ENCODE measurements at regions not wholly inside any gene's neighbourhood (a gene's known extent, or its start where the extent isn't known, plus 50 kb on each side); places are given as distances from the start of the nearest gene placed in this dataset.

DNA sequence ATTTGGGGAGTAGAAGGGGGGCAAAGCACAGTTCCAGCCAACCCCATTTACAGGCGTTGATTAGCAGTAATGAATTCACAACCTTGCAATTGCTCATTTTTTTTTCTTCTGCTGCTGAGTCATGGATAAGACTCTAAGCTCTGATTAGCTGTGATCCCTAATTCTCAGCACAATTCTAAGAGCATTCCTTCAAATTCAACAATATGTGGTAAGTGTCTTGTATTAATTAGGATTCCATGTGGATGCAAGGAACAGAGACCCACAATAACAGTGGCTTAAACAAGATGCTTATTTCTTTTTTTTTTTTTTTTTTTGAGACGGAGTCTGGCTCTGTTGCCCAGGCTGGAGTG lies 133.4 kb downstream of the PALM2AKAP2 start:
- no peak for DNase-seq (ENCODE audit: low read depth)

- DNase-seq (ENCODE audit: low read depth), result no peak
These were observed 134.5 kb downstream of the PALM2AKAP2 start for GRCh38 chr9:109914280-109915027.

DNA sequence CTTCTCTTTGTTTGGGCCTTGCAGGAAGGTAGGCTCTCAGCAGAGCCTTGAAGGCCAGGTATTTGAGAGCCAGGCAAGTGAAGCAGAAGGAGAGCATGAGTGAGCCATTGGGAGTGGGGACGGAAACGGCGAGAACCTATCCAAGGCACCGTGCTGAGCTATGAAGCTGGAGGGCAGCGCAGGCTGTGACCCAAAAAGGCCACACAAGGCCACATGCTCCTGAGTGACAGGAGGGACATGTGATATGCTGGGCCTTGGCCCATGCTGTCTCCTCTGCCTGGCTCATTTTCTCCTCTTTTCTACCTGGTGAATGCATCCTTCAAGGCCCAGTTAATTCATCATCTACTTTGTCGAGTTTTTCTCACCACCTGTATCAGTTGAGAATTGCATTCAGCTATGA lies 136.3 kb downstream of the PALM2AKAP2 start:
- no peak for DNase-seq (ENCODE audit: low read depth)

DNA sequence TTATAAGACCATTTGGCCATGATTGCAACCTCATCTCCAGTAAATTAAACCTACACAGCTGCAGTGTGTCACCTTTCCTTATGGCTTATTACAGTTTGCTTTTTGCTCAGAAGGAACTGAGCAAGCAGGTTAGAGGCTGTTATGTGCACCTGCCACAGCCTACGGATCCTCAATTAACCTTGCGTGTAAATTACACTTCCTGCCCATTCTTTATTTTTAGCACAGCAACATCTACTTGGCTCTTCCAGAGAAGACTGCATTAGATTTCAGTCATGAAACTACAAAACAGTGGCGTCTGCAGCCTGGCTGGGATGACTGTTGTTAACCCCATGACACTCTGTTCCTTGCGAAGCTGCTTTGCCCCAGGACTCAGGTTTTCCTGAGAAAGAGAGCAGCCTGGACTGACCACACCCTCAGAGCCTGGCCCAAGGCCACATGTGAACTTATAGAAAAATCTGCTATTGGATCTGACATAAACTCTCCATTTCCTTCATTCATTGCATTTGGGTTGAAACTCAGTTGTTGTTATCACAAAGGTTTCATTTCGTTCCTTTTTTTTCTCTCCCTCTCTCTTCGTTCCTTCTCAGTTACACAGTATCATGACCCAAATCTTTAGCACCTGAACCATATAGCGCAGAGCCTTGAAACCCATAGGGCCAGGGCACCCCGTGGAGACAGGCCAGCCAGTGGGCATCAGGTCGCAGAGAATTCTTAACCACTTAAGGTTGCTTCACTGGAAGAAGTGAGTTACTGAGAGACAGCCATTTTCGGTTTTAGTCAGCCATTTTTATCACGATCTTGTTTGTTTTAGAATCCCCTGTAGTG lies 138.6 kb downstream of the PALM2AKAP2 start:
- DNase-seq (ENCODE audit: low read depth), result no peak

- DNase-seq (ENCODE audit: low read depth), result no peak
These were observed 139.9 kb downstream of the PALM2AKAP2 start for GRCh38 chr9:109919736-109920408.

DNA sequence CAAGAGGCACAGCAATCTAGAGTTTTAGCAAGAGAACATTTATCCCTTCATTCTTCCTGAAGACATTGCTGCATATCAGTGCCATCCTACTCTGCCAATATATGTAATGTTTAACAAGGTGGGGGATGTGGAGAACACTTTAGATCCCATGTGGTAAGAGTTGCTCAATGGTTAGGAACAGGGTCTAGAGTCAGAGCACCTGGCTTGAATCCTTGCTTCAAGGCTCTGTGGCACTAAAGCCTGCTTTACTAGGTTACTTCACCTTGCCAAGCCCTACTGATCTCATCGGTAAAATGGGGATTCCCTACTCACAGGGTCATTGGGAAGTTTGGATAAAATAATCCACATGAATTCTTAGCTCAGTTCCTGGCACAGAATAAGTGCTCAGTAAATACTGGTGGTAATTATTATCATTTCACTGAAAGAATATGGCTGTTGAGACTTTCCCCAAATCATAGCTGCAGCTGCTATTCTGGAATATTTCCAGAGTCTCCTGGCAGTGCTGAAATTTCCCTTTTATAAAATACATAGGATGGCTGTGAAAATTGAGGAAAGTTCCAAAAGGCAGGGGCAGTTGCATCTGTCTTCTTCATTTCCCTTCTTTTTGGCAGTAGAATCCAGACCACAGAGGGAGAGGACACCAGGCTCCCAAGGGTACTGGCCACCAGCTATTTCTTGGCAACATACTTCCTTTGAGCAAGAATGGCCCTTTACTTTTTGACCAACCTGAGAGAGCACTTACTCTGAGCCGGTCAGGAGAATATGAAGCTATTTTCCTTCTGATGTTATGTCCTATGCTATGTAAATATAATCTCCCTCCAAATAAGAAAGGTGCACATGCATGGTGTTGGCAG lies 142.8 kb downstream of the PALM2AKAP2 start:
- DNase-seq (ENCODE audit: low read depth), result no peak

DNA sequence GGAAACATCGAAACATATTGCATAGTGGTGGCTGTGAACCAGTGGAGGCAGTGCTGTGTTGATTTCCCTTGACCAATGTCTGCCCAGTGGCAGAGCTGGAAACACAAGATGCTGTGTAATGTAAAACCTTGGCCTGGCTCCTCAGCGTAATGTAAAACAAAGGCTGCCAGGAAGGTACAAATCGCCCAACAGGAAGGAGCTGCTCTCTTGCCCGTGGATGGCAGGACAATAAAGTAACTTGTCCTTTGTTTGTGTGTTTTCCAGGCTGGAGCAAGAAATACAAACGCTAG lies 143.4 kb downstream of the PALM2AKAP2 start:
- no peak for DNase-seq (ENCODE audit: low read depth)

- no peak for DNase-seq (ENCODE audit: low read depth)
These were observed 143.8 kb downstream of the PALM2AKAP2 start for GRCh38 chr9:109923806-109924205.

GRCh38 chr9:109925799-109926198 lies 145.8 kb downstream of the PALM2AKAP2 start:
- DNase-seq (ENCODE audit: low read depth), result no peak

GRCh38 chr9:109926421-109926869 lies 146.4 kb downstream of the PALM2AKAP2 start:
- no peak for DNase-seq (ENCODE audit: low read depth)

DNA sequence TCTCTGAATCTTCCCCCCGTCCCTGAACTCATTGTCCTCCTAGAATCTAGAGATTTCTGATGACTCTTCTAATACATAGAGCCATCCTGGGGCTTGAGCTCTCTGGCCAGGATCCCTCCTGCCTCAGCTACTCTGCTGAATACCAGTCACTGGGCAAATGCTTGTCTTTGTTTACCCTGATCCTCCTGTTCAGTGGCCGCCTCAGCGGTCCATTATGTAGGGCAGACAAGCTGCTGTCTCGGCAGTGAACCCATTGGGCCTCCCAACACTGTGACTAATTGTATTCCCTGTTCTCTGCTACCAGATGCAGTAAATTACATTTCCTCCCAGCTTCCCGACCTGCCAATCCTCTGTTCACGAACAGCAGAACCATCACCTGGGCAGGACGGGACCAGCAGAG lies 151.6 kb downstream of the PALM2AKAP2 start:
- DNase-seq (ENCODE audit: low read depth), result no peak

GRCh38 chr9:109934136-109934856 lies 154.3 kb downstream of the PALM2AKAP2 start:
- no peak for DNase-seq (ENCODE audit: low read depth)

DNA sequence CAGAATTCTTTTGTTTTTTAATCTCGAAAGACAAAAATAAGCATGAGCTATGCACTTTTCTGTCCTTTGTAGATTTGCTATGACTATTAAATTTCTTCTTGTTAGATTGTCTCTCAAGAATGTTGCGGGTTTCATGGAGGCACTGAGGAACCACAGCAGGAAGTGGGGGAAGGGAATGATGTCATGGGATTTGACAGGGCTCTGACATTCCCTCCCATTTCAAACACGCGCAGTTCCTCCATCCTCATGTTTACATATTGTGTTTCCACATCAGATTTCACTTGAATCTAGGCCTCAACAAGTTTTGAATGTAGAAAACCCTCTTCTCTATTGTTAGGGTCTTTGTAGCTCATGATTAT lies 154.8 kb downstream of the PALM2AKAP2 start:
- no peak for DNase-seq (ENCODE audit: low read depth)

- DNase-seq (ENCODE audit: low read depth), result no peak
These were observed 155.5 kb downstream of the PALM2AKAP2 start for GRCh38 chr9:109935406-109936087.

GRCh38 chr9:109937861-109938453 lies 158.0 kb downstream of the PALM2AKAP2 start:
- no peak for DNase-seq (ENCODE audit: low read depth)

DNA sequence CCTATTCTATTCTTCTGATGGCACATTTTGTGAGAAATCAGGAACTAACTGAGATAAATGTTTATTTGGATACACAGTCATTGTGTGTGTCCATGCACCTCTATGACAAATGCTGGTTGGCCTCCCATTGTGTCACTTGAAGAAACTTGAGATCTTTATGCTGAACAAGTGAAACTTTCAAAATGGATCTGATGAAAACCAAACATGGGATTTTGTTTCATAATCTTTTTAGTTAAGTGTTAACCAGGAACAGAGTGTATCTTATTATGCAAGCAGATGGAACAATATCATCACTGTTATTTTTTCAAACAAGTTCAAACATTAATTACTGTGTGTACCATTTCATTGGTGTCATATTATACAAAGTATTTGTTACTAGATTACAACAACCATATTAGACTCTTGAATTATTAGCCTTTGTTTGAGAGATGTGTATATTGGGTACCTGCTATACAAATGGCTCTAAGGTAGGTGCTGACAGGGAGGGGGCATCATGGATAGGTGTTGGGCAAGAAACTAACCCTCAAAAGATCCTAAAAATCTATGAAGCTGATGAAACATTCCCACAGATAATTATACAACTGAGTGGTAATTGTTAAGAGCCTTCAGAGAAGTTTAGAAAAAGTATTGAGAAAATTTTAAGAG lies 159.8 kb downstream of the PALM2AKAP2 start:
- DNase-seq (ENCODE audit: low read depth), result no peak

DNA sequence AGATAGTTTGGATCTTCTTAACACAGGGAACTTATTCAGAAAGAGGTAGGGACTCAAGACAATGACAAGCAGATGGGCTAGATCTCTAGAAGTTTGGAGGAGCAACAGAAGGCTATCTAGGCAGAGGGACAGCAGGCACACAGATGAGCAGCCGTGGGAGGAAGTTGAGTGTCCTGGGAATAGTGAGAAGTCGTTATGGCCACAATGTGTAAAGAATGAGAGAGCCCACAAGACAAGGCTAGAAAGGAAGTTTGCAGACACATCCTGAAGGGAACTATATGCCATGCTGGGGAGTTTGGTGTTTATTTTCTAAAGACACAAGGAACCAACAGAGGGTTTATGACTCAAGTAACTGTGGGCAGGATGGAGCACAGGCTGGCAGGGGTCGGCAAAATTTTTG lies 160.6 kb downstream of the PALM2AKAP2 start:
- DNase-seq (ENCODE audit: low read depth), result no peak

GRCh38 chr9:109941771-109942170 lies 161.8 kb downstream of the PALM2AKAP2 start:
- no peak for DNase-seq (ENCODE audit: low read depth)

- no peak for DNase-seq (ENCODE audit: low read depth)
These were observed 165.6 kb downstream of the PALM2AKAP2 start for GRCh38 chr9:109945573-109945972.

DNA sequence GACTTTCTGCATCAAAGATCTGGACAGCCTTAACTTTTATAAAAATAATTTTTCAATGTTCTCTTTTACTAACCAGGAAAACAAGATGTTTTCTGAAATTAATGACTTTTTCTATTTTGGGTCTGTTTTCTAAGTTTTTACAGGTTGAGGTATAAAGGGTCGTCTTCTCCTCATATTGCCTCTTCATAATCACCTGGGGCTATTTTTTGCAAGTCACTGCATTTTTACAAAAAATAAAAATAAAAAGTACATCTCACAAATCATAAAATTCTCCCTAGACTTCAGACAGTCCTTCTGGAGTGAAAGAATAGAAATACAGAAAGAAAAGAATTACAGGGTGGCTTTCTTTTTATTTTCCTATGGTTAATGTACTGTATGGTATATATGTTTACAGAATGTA lies 168.5 kb downstream of the PALM2AKAP2 start:
- no peak for DNase-seq (ENCODE audit: low read depth)
